ENCODE measurements at regions not wholly inside any gene's neighbourhood (a gene's known extent, or its start where the extent isn't known, plus 50 kb on each side); places are given as distances from the start of the nearest gene placed in this dataset.

- TF ChIP-seq POLR2AphosphoS5 (IDR thresholded peaks at IDR 0.05; ENCODE audit: low read depth): no peak
- no peak for TF ChIP-seq GABPA (IDR thresholded peaks at IDR 0.05; ENCODE audit: low read depth)
- no peak for TF ChIP-seq REST (IDR thresholded peaks at IDR 0.05; ENCODE audit: insufficient replicate concordance, low read depth)
- TF ChIP-seq SPI1 (IDR thresholded peaks at IDR 0.05; ENCODE audit: borderline replicate concordance, low read depth): no peak
- TF ChIP-seq CTCF (IDR thresholded peaks at IDR 0.05; ENCODE audit: insufficient read depth, low read length): no peak
- H3K27ac ChIP-seq (replicated peaks): no peak overlapping the region
- H3K4me3 ChIP-seq (replicated peaks; ENCODE audit: insufficient read depth, low read length): no peak overlapping the region
- H3K27me3 ChIP-seq (ENCODE audit: insufficient read depth, poor library complexity, severe bottlenecking): peaks cover 6% of the 10 kb centered on the region
- no peak for DNase-seq (ENCODE audit: low read depth in 1 of 2, low spot score in 1 of 2)
These were observed 272.2 kb upstream of the CFAP20DC start for GRCh38 chr3:59321881-59322540.

GRCh38 chr3:59320080-59320479, 270.3 kb upstream of the CFAP20DC start:
- DNase-seq (ENCODE audit: low read depth in 1 of 2, low spot score in 1 of 2): no peak
- TF ChIP-seq SPI1 (IDR thresholded peaks at IDR 0.05; ENCODE audit: borderline replicate concordance, low read depth): no peak
- TF ChIP-seq POLR2AphosphoS5 (IDR thresholded peaks at IDR 0.05; ENCODE audit: low read depth): no peak
- TF ChIP-seq GABPA (IDR thresholded peaks at IDR 0.05; ENCODE audit: low read depth): no peak
- TF ChIP-seq CTCF (IDR thresholded peaks at IDR 0.05; ENCODE audit: insufficient read depth, low read length): no peak
- no peak for TF ChIP-seq REST (IDR thresholded peaks at IDR 0.05; ENCODE audit: insufficient replicate concordance, low read depth)

GRCh38 chr3:59319442-59319841, 269.6 kb upstream of the CFAP20DC start:
- peaks cover 6% of the 10 kb centered on the region for H3K27me3 ChIP-seq (ENCODE audit: insufficient read depth, poor library complexity, severe bottlenecking)
- TF ChIP-seq POLR2AphosphoS5 (IDR thresholded peaks at IDR 0.05; ENCODE audit: low read depth) (no peak), GABPA (IDR thresholded peaks at IDR 0.05; ENCODE audit: low read depth) (no peak), SPI1 (IDR thresholded peaks at IDR 0.05; ENCODE audit: borderline replicate concordance, low read depth) (no peak), CTCF (IDR thresholded peaks at IDR 0.05; ENCODE audit: insufficient read depth, low read length) (no peak), REST (IDR thresholded peaks at IDR 0.05; ENCODE audit: insufficient replicate concordance, low read depth) (no peak)
- H3K27ac ChIP-seq (replicated peaks): no peak overlapping the region
- DNase-seq (ENCODE audit: low read depth in 1 of 2, low spot score in 1 of 2): no peak
- no peak overlapping the region for H3K4me3 ChIP-seq (replicated peaks; ENCODE audit: insufficient read depth, low read length)

More at GRCh38 chr3:59320080-59320479, 270.3 kb upstream of the CFAP20DC start:
- Histone ChIP-seq H3K4me3 (replicated peaks; ENCODE audit: insufficient read depth, low read length) (no peak overlapping the region), H3K27ac (replicated peaks) (no peak overlapping the region), H3K27me3 (ENCODE audit: insufficient read depth, poor library complexity, severe bottlenecking) (peaks cover 6% of the 10 kb centered on the region)

Data from HL-60 (cell line).